MM.1S (cell line): ENCODE measurements at regions not wholly inside any gene's neighbourhood (a gene's known extent, or its start where the extent isn't known, plus 50 kb on each side); places are given as distances from the start of the nearest gene placed in this dataset.
A peak's percentile ranks its signal among the peaks of the same experiment; 100 is the strongest.

Experiments used
- DNase-seq: peaks from one replicate; pipeline ENCODE4 v3.0.0-alpha.2; 2015
- H2AFZ ChIP-seq: fragments of 300-600 bp; sonication (generic); 2 replicates; pipeline ENCODE4 v1.6.0; 2016; ENCODE audit warnings: antibody characterized with exemption, low read length
- H3F3A ChIP-seq: fragments of 300-600 bp; sonication (generic); 2 replicates; pipeline ENCODE4 v1.6.1; 2016; ENCODE audit warnings: mild to moderate bottlenecking, antibody characterized with exemption, low read length, moderate library complexity, mixed read lengths; ENCODE audit not compliant: insufficient read depth
- H3K27ac ChIP-seq: fragments of 300-600 bp; sonication (generic); 2 replicates; pipeline ENCODE4 v1.5.1; 2016; ENCODE audit warnings: mild to moderate bottlenecking, low read length
- H3K27me3 ChIP-seq: fragments of 300-600 bp; sonication (generic); replicated peaks from 2 replicates; pipeline ENCODE4 v1.6.0; 2016; ENCODE audit warnings: low read length; ENCODE audit not compliant: insufficient read depth
- H3K36me3 ChIP-seq: fragments of 300-600 bp; sonication (generic); replicated peaks from 2 replicates; pipeline ENCODE4 v1.6.1; 2016; ENCODE audit warnings: mild to moderate bottlenecking, low read length, mixed read lengths; ENCODE audit not compliant: insufficient read depth
- H3K4me1 ChIP-seq: fragments of 300-600 bp; sonication (generic); 2 replicates; pipeline ENCODE4 v1.6.1; 2016; ENCODE audit warnings: low read length, mixed read lengths
- H3K4me2 ChIP-seq: fragments of 300-600 bp; sonication (generic); 2 replicates; pipeline ENCODE4 v1.6.0; 2016; ENCODE audit warnings: low read depth, low read length
- H3K4me3 ChIP-seq: fragments of 300-600 bp; sonication (generic); 2 replicates; pipeline ENCODE4 v1.5.1; 2016; ENCODE audit warnings: low read length, mixed read lengths
- H3K79me2 ChIP-seq: fragments of 300-600 bp; sonication (generic); 2 replicates; pipeline ENCODE4 v1.6.1; 2016; ENCODE audit warnings: mixed run types, low read length, mixed read lengths
- H3K9ac ChIP-seq: fragments of 300-600 bp; sonication (generic); 2 replicates; pipeline ENCODE4 v1.6.1; 2016; ENCODE audit warnings: low read length, mixed read lengths
- H3K9me2 ChIP-seq: fragments of 300-600 bp; sonication (generic); replicated peaks from 2 replicates; pipeline ENCODE4 v1.6.1; 2016; ENCODE audit warnings: mild to moderate bottlenecking, low read length, mixed read lengths; ENCODE audit not compliant: insufficient read depth
- H3K9me3 ChIP-seq: fragments of 300-600 bp; sonication (generic); replicated peaks from 2 replicates; pipeline ENCODE4 v1.6.1; 2016; ENCODE audit warnings: mild to moderate bottlenecking, low read length, mixed read lengths; ENCODE audit not compliant: insufficient read depth
- H4K20me1 ChIP-seq: fragments of 300-600 bp; sonication (generic); 2 replicates; pipeline ENCODE4 v1.6.1; 2016; ENCODE audit warnings: mild to moderate bottlenecking, low read length, moderate library complexity, mixed read lengths; ENCODE audit not compliant: insufficient read depth
- CTCF ChIP-seq: fragments of 300-600 bp; sonication (generic); IDR thresholded peaks from 2 replicates; pipeline ENCODE4 v1.5.1; 2016; ENCODE audit warnings: antibody characterized with exemption, low read length, mixed read lengths
- EZH2 ChIP-seq: fragments of 300-600 bp; sonication (generic); optimal IDR thresholded peaks from 2 replicates; pipeline ENCODE3; 2017; ENCODE audit warnings: low read depth, mild to moderate bottlenecking, antibody characterized with exemption, low read length, mixed read lengths
- EZH2phosphoT487 ChIP-seq: fragments of 300-600 bp; sonication (generic); IDR thresholded peaks from 2 replicates; pipeline ENCODE4 v1.6.1; 2018; ENCODE audit warnings: antibody characterized with exemption, low read length

GRCh38 chr2:48122166-48122565, 192.3 kb upstream of the FOXN2 start:
- H3K9me3 ChIP-seq = no peaks in the 10 kb centered on the region
- H3K27ac ChIP-seq = no peak overlapping the region
- H3K4me3 ChIP-seq = no peak overlapping the region
- no peaks in the 10 kb centered on the region for H3K36me3 ChIP-seq
- no peaks in the 10 kb centered on the region for H3K9me2 ChIP-seq
- peaks cover 17% of the 10 kb centered on the region for H3K4me1 ChIP-seq
- H3K79me2 ChIP-seq = no peaks in the 10 kb centered on the region
- peak overlapping the region; percentile 26 for H3K4me2 ChIP-seq
- H3F3A ChIP-seq = peaks cover 3% of the 10 kb centered on the region
- DNase-seq = peak; percentile 79
- no peak overlapping the region for H2AFZ ChIP-seq
- no peak overlapping the region for H3K9ac ChIP-seq
- H4K20me1 ChIP-seq = no peaks in the 10 kb centered on the region
- no peaks in the 10 kb centered on the region for H3K27me3 ChIP-seq
- no peak for TF ChIP-seq EZH2phosphoT487
- no peak for TF ChIP-seq CTCF
- TF ChIP-seq EZH2 = no peak

- Histone ChIP-seq H3K27ac (no peak overlapping the region), H2AFZ (no peak overlapping the region), H3K9me3 (no peaks in the 10 kb centered on the region), H3F3A (peaks cover 3% of the 10 kb centered on the region), H3K4me1 (peaks cover 17% of the 10 kb centered on the region), H3K4me3 (no peak overlapping the region), H4K20me1 (no peaks in the 10 kb centered on the region), H3K9ac (no peak overlapping the region), H3K9me2 (no peaks in the 10 kb centered on the region), H3K79me2 (no peaks in the 10 kb centered on the region), H3K27me3 (no peaks in the 10 kb centered on the region), H3K4me2 (no peak overlapping the region), H3K36me3 (no peaks in the 10 kb centered on the region)
- no peak for DNase-seq
- TF ChIP-seq CTCF = no peak
- TF ChIP-seq EZH2 = no peak
- TF ChIP-seq EZH2phosphoT487 = no peak
These were observed 189.9 kb upstream of the FOXN2 start for GRCh38 chr2:48124592-48124991.

GRCh38 chr2:48126162-48126561, 188.3 kb upstream of the FOXN2 start:
- H3K27ac ChIP-seq = no peak overlapping the region
- TF ChIP-seq EZH2phosphoT487 (no peak), EZH2 (no peak), CTCF (no peak)
- no peak overlapping the region for H3K9ac ChIP-seq
- H3K4me3 ChIP-seq = no peak overlapping the region
- H3K9me2 ChIP-seq = no peaks in the 10 kb centered on the region
- H3K9me3 ChIP-seq = no peaks in the 10 kb centered on the region
- no peaks in the 10 kb centered on the region for H3K27me3 ChIP-seq
- H3F3A ChIP-seq = peaks cover 3% of the 10 kb centered on the region
- H3K79me2 ChIP-seq = no peaks in the 10 kb centered on the region
- H2AFZ ChIP-seq = no peak overlapping the region
- peaks cover 17% of the 10 kb centered on the region for H3K4me1 ChIP-seq
- H4K20me1 ChIP-seq = no peaks in the 10 kb centered on the region
- H3K36me3 ChIP-seq = no peaks in the 10 kb centered on the region
- DNase-seq = no peak
- H3K4me2 ChIP-seq = no peak overlapping the region
